Left lung (tissue), 4 donors: ENCODE measurements at regions not wholly inside any gene's neighbourhood (a gene's known extent, or its start where the extent isn't known, plus 50 kb on each side); places are given as distances from the start of the nearest gene placed in this dataset.
A peak's percentile ranks its signal among the peaks of the same experiment; 100 is the strongest.

ENCODE experiments used
- ATAC-seq: fragments of 200-7000 bp; cut with Tn5 transposase; one replicate; pipeline ENCODE4 v1.9.1; 2020; ENCODE audit warnings: moderate library complexity
- DNase-seq, 4 donors: peaks; one replicate each; pipeline ENCODE4 v3.0.0-alpha.2; 2013 to 2020
- H3K27ac ChIP-seq, 2 donors: fragments of 200-600 bp; sonication (generic) in 1 of 2; one replicate each; pipeline versions ENCODE4 v1.5.0 to v1.8.0; 2020 to 2021
- H3K27me3 ChIP-seq, 2 donors: fragments of 200-600 bp; sonication (generic) in 1 of 2; one replicate each; pipeline versions ENCODE4 v1.5.0 to v1.8.0; 2020 to 2021
- H3K36me3 ChIP-seq, 2 donors: fragments of 200-600 bp; sonication (generic) in 1 of 2; one replicate each; pipeline versions ENCODE4 v1.5.0 to v1.8.0; 2020 to 2021
- H3K4me1 ChIP-seq, 2 donors: fragments of 200-600 bp; one replicate each; pipeline ENCODE4 v1.8.0; 2021
- H3K4me3 ChIP-seq, 2 donors: fragments of 200-600 bp; sonication (generic) in 1 of 2; one replicate each; pipeline versions ENCODE4 v1.5.0 to v1.8.0; 2020 to 2021; ENCODE audit warnings: mild to moderate bottlenecking in 1 of 2
- H3K9me3 ChIP-seq, 2 donors: fragments of 200-600 bp; sonication (generic) in 1 of 2; one replicate each; pipeline versions ENCODE4 v1.5.0 to v1.8.0; 2020 to 2021
- intact Hi-C, 2 donors: fragments of 100-400 bp; cut with DNase I; formaldehyde crosslinking; loops; one replicate each; pipeline versions ENCODE4 v1.11.2 to v1.14.2; 2022
- TF ChIP-seq, protein P1 (sequence below), 2 donors: fragments of 200-600 bp; sonication (generic) in 1 of 2; IDR thresholded peaks; one replicate each; pipeline versions ENCODE4 v1.5.0 to v1.8.0; 2021; ENCODE audit warnings: antibody characterized with exemption in 2 of 2
- donor health status: DM: no; HTN: yes; CAD: no.
- donor health status: DM: no; HTN: no; CAD: no.

- H3K4me1 ChIP-seq: peaks cover 0 to 9% of the 10 kb centered on the region in 2 donors
- ATAC-seq: peak; percentile 13
- H3K4me3 ChIP-seq: no peak overlapping the region
- no peaks in the 10 kb centered on the region for H3K27me3 ChIP-seq
- DNase-seq: no peak
- H3K36me3 ChIP-seq: no peaks in the 10 kb centered on the region
- intact Hi-C loops: no loop called here
- peak overlapping the region; percentile 4 to 39 for H3K27ac ChIP-seq
- TF ChIP-seq, protein P1, sequence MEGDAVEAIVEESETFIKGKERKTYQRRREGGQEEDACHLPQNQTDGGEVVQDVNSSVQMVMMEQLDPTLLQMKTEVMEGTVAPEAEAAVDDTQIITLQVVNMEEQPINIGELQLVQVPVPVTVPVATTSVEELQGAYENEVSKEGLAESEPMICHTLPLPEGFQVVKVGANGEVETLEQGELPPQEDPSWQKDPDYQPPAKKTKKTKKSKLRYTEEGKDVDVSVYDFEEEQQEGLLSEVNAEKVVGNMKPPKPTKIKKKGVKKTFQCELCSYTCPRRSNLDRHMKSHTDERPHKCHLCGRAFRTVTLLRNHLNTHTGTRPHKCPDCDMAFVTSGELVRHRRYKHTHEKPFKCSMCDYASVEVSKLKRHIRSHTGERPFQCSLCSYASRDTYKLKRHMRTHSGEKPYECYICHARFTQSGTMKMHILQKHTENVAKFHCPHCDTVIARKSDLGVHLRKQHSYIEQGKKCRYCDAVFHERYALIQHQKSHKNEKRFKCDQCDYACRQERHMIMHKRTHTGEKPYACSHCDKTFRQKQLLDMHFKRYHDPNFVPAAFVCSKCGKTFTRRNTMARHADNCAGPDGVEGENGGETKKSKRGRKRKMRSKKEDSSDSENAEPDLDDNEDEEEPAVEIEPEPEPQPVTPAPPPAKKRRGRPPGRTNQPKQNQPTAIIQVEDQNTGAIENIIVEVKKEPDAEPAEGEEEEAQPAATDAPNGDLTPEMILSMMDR (IDR thresholded peaks at IDR 0.05): no peak
- H3K9me3 ChIP-seq: no peaks in the 10 kb centered on the region
These were observed 615.6 kb downstream of the EBF1 start for GRCh38 chr5:158484150-158484549.

GRCh38 chr5:158483281-158483860 lies 616.3 kb downstream of the EBF1 start:
- TF ChIP-seq, protein P1 (IDR thresholded peaks at IDR 0.05): no peak
- Histone ChIP-seq H3K36me3 (no peaks in the 10 kb centered on the region), H3K27ac (peak overlapping the region; percentile 4 to 39), H3K4me1 (peaks cover 0 to 9% of the 10 kb centered on the region in 2 donors), H3K9me3 (no peaks in the 10 kb centered on the region), H3K4me3 (no peak overlapping the region), H3K27me3 (no peaks in the 10 kb centered on the region)
- ATAC-seq (peak; percentile 58), DNase-seq (no peak)
- intact Hi-C loops: no loop called here

DNA sequence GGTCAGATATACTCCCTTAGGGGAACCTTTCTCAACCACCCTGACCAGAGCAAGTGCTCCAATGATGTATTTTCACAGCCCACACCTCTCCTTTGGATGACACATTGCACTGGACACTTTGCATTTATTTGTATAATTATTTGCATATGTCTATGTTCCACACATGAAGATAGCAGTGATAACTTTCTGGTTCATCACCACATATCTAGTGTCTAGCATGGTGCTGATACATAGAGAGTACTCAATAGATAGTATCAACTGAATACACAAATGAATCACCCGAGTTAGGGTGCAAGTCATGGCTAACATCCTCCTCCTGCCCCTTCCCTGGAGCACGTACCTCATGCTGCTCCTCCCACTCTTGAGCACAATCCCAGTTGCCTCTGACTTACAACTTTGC lies 617.6 kb downstream of the EBF1 start:
- Histone ChIP-seq H3K4me1 (peaks cover 0 to 9% of the 10 kb centered on the region in 2 donors), H3K27me3 (no peaks in the 10 kb centered on the region), H3K4me3 (no peak overlapping the region), H3K27ac (no peak overlapping the region), H3K9me3 (no peaks in the 10 kb centered on the region), H3K36me3 (no peaks in the 10 kb centered on the region)
- intact Hi-C loops: no loop called here
- ATAC-seq: no peak
- TF ChIP-seq, protein P1 (IDR thresholded peaks at IDR 0.05): no peak
- no peak for DNase-seq

DNA sequence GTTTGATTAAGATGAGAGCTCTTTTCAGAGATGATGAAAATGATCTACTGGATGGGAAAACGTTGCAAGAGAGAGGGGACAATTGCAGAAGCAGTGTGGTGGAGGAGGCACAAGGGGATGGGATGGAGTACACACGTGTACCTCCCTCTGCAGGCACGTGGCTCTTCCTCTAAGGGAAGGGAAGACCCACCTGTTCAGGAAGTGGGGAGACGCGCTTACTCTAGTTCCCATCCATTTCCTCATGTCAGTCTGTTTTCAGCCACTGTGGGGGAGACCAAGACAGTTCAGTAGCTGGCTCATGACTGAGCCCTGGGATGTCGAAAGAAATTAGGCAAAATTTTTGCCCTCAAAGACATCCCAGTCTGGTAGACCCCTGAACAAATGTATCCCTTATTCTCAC lies 619.2 kb upstream of the CLINT1 start:
- no peak overlapping the region for H3K4me3 ChIP-seq
- no peak for ATAC-seq
- DNase-seq: no peak
- TF ChIP-seq, protein P1 (IDR thresholded peaks at IDR 0.05): no peak
- no peaks in the 10 kb centered on the region for H3K36me3 ChIP-seq
- intact Hi-C loops: no loop called here
- H3K4me1 ChIP-seq: no peaks in the 10 kb centered on the region
- no peak overlapping the region for H3K27ac ChIP-seq
- H3K27me3 ChIP-seq: no peaks in the 10 kb centered on the region
- no peaks in the 10 kb centered on the region for H3K9me3 ChIP-seq

DNA sequence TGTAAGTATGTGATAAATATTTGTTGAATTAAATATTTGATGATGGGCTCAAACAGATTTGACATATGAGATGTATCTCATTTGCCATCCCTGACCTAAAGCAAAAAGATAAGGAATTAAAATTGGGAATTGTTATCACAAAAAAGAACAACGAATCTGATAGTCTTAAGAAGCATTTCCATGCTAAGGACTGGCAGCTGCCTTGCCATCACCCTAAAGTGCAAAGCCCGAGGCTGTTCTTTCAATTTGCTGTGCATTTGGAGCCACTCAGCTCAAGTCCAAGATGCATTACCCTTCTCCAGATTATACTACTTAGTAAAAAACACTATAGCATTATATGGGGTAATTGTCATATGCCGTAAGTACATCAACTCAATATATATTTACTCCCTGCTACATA lies 618.3 kb upstream of the CLINT1 start:
- intact Hi-C loops: no loop called here
- no peaks in the 10 kb centered on the region for H3K36me3 ChIP-seq
- TF ChIP-seq, protein P1 (IDR thresholded peaks at IDR 0.05): no peak
- no peaks in the 10 kb centered on the region for H3K27me3 ChIP-seq
- no peaks in the 10 kb centered on the region for H3K9me3 ChIP-seq
- no peak for ATAC-seq
- no peak overlapping the region for H3K27ac ChIP-seq
- no peak overlapping the region for H3K4me3 ChIP-seq
- DNase-seq: no peak
- H3K4me1 ChIP-seq: no peaks in the 10 kb centered on the region
